ENCODE measurements at regions not wholly inside any gene's neighbourhood (a gene's known extent, or its start where the extent isn't known, plus 50 kb on each side); places are given as distances from the start of the nearest gene placed in this dataset.
A peak's percentile ranks its signal among the peaks of the same experiment; 100 is the strongest.
"Not testable (repeated sequence)": the region's sequence is repeated elsewhere in the genome, so short reads cannot be mapped to it uniquely, and the experiment has no call there.

GRCh38 chr12:95380997-95381786, 92.8 kb upstream of the METAP2 start:
- no peak for TF ChIP-seq CTCF (IDR thresholded peaks at IDR 0.05)
- Mint-ChIP-seq H3K4me3 (ENCODE audit: unreplicated experiment) (no peak overlapping the region), H3K27ac (ENCODE audit: unreplicated experiment) (peak overlapping the region; percentile 48), H3K4me1 (ENCODE audit: unreplicated experiment) (peaks cover 7% of the 10 kb centered on the region), H3K9me3 (ENCODE audit: unreplicated experiment) (no peaks in the 10 kb centered on the region), H3K36me3 (ENCODE audit: unreplicated experiment) (no peaks in the 10 kb centered on the region), H3K27me3 (ENCODE audit: unreplicated experiment) (peaks cover 18% of the 10 kb centered on the region)
- DNase-seq (ENCODE audit: extremely low spot score, unreplicated experiment): no peak

- H3K27ac Mint-ChIP-seq (ENCODE audit: unreplicated experiment); DNase-seq (ENCODE audit: extremely low spot score, unreplicated experiment); H3K4me1 Mint-ChIP-seq (ENCODE audit: unreplicated experiment); H3K9me3 Mint-ChIP-seq (ENCODE audit: unreplicated experiment); H3K36me3 Mint-ChIP-seq (ENCODE audit: unreplicated experiment); H3K4me3 Mint-ChIP-seq (ENCODE audit: unreplicated experiment): not testable (repeated sequence)
- peaks cover 22% of the 10 kb centered on the region for H3K27me3 Mint-ChIP-seq (ENCODE audit: unreplicated experiment)
Observed at GRCh38 chr12:95383920-95384319, 90.0 kb upstream of the METAP2 start.

- no peak for TF ChIP-seq CTCF (IDR thresholded peaks at IDR 0.05)
- peaks cover 24% of the 10 kb centered on the region for H3K27me3 Mint-ChIP-seq (ENCODE audit: unreplicated experiment)
Observed at GRCh38 chr12:95384785-95385184, 89.2 kb upstream of the METAP2 start.

GRCh38 chr12:95385246-95386035, 88.5 kb upstream of the METAP2 start:
- no peaks in the 10 kb centered on the region for H3K36me3 Mint-ChIP-seq (ENCODE audit: unreplicated experiment)
- peaks cover 7% of the 10 kb centered on the region for H3K4me1 Mint-ChIP-seq (ENCODE audit: unreplicated experiment)
- TF ChIP-seq CTCF (IDR thresholded peaks at IDR 0.05): no peak
- H3K9me3 Mint-ChIP-seq (ENCODE audit: unreplicated experiment): no peaks in the 10 kb centered on the region
- no peak overlapping the region for H3K4me3 Mint-ChIP-seq (ENCODE audit: unreplicated experiment)
- no peak overlapping the region for H3K27ac Mint-ChIP-seq (ENCODE audit: unreplicated experiment)
- peaks cover 24% of the 10 kb centered on the region for H3K27me3 Mint-ChIP-seq (ENCODE audit: unreplicated experiment)
- DNase-seq (ENCODE audit: extremely low spot score, unreplicated experiment): no peak

More at GRCh38 chr12:95384785-95385184, 89.2 kb upstream of the METAP2 start:
- no peak overlapping the region for H3K27ac Mint-ChIP-seq (ENCODE audit: unreplicated experiment)
- peaks cover 7% of the 10 kb centered on the region for H3K4me1 Mint-ChIP-seq (ENCODE audit: unreplicated experiment)
- H3K4me3 Mint-ChIP-seq (ENCODE audit: unreplicated experiment): no peak overlapping the region
- H3K9me3 Mint-ChIP-seq (ENCODE audit: unreplicated experiment): no peaks in the 10 kb centered on the region
- H3K36me3 Mint-ChIP-seq (ENCODE audit: unreplicated experiment): no peaks in the 10 kb centered on the region
- DNase-seq (ENCODE audit: extremely low spot score, unreplicated experiment): no peak

- no peak for DNase-seq (ENCODE audit: extremely low spot score, unreplicated experiment)
- H3K4me3 Mint-ChIP-seq (ENCODE audit: unreplicated experiment): no peak overlapping the region
Observed at GRCh38 chr12:95386051-95386450, 87.9 kb upstream of the METAP2 start.

GRCh38 chr12:95388260-95388659, 85.7 kb upstream of the METAP2 start:
- H3K27ac Mint-ChIP-seq (ENCODE audit: unreplicated experiment); H3K36me3 Mint-ChIP-seq (ENCODE audit: unreplicated experiment); H3K9me3 Mint-ChIP-seq (ENCODE audit: unreplicated experiment); DNase-seq (ENCODE audit: extremely low spot score, unreplicated experiment); H3K4me3 Mint-ChIP-seq (ENCODE audit: unreplicated experiment); H3K4me1 Mint-ChIP-seq (ENCODE audit: unreplicated experiment): not testable (repeated sequence)
- peaks cover 24% of the 10 kb centered on the region for H3K27me3 Mint-ChIP-seq (ENCODE audit: unreplicated experiment)

More at GRCh38 chr12:95386051-95386450, 87.9 kb upstream of the METAP2 start:
- Mint-ChIP-seq H3K4me1 (ENCODE audit: unreplicated experiment) (peaks cover 6% of the 10 kb centered on the region), H3K9me3 (ENCODE audit: unreplicated experiment) (no peaks in the 10 kb centered on the region), H3K36me3 (ENCODE audit: unreplicated experiment) (no peaks in the 10 kb centered on the region), H3K27me3 (ENCODE audit: unreplicated experiment) (peaks cover 24% of the 10 kb centered on the region), H3K27ac (ENCODE audit: unreplicated experiment) (no peak overlapping the region)
- TF ChIP-seq CTCF (IDR thresholded peaks at IDR 0.05): no peak
